ENCODE measurements at regions not wholly inside any gene's neighbourhood (a gene's known extent, or its start where the extent isn't known, plus 50 kb on each side); places are given as distances from the start of the nearest gene placed in this dataset.
"Not testable (repeated sequence)": the region's sequence is repeated elsewhere in the genome, so short reads cannot be mapped to it uniquely, and the experiment has no call there.

GRCh38 chr10:76815505-76815904 lies 822.1 kb downstream of the KCNMA1 start:
- not testable (repeated sequence) for DNase-seq (ENCODE audit: low spot score)

DNA sequence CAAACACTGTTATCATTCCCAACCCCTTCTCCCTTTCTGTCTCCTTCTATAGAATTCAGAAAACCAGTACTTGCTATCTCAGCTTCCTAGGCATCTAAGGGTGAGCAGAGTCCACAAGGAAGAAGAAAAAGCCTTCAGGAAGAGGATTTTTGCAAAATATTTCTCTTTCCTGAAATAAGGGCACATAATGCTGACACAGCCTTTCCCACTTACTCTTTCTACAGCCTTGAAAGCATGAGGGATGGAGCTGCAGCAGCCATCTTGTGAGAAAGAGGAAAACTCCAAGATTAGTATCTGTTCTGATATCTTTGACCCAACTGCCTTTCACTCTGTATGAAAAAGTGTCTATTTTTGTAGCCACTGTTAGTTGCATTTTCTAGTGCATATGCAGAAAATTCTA lies 826.2 kb downstream of the KCNMA1 start:
- DNase-seq (ENCODE audit: low spot score), result no peak

DNA sequence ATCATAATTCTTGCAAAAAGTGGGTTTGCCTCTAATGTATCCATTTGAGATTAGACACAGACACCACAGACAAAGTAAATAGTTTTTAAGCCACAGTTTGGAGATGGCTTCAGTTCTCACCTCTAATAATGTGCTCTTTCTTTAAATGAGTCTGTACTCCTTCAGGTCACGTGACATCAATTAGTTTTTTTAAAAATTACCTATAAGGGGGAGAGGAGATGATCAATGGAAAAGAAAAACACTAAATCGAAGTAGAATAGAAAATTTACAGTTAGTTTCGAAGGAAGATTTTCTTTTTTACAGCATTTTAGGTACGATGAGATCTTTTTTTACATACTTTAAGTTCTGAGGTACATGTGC lies 849.2 kb downstream of the KCNMA1 start:
- DNase-seq (ENCODE audit: low spot score), result no peak

GRCh38 chr10:76787746-76788451 lies 849.7 kb downstream of the KCNMA1 start:
- no peak for DNase-seq (ENCODE audit: low spot score)

DNA sequence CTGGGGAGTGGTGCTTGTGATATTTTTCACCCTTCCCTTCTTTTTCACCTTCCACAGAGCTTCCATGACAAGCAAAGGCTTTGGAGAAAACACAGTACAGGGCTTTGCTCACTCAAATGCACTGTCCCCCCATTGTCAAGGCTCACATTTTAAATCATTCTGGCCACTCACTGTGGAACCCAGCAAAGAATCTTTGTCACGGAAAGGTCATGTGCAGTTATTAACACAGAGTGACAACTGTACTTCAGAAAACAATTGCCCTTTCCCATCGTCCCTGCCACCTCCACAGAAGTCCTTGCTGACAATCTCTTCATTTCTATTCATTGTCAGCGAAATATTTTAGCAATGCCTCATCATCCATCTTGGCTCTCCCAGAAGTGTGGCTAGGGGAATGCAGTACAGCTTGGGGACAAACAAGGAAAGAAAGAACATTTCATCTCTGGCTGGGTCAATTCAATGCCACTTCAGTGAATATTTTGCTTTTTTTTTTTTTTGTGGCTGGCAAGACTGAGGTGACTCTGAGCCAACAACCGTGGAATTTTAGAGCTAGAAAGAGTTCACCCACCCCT lies 851.0 kb downstream of the KCNMA1 start:
- no peak for DNase-seq (ENCODE audit: low spot score)

GRCh38 chr10:76784076-76784475 lies 853.5 kb downstream of the KCNMA1 start:
- DNase-seq (ENCODE audit: low spot score), result no peak

DNA sequence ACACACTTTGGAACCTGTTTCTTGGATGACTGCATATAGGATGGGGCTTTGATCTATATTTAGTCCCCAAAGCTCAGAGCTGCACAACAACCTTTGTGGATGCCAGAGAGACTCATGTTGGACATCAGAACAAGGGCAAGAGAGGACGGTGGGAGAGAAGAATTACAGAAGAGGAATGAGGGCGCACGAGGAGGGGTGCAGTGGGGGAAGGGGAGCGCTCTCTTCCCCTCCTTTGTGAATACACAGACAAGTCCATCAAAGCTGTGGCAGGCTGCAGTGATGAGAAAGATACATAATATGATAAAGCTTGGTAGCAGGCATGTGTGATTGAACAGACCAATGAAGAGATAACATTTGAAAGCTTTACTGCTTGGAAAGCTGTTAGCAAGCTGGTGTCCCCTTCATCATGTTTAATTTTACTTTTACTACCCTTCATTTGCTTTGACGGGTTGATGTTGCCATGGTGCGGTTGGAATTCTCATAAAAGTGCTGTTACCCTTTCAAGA lies 857.8 kb downstream of the KCNMA1 start:
- no peak for DNase-seq (ENCODE audit: low spot score)

DNA sequence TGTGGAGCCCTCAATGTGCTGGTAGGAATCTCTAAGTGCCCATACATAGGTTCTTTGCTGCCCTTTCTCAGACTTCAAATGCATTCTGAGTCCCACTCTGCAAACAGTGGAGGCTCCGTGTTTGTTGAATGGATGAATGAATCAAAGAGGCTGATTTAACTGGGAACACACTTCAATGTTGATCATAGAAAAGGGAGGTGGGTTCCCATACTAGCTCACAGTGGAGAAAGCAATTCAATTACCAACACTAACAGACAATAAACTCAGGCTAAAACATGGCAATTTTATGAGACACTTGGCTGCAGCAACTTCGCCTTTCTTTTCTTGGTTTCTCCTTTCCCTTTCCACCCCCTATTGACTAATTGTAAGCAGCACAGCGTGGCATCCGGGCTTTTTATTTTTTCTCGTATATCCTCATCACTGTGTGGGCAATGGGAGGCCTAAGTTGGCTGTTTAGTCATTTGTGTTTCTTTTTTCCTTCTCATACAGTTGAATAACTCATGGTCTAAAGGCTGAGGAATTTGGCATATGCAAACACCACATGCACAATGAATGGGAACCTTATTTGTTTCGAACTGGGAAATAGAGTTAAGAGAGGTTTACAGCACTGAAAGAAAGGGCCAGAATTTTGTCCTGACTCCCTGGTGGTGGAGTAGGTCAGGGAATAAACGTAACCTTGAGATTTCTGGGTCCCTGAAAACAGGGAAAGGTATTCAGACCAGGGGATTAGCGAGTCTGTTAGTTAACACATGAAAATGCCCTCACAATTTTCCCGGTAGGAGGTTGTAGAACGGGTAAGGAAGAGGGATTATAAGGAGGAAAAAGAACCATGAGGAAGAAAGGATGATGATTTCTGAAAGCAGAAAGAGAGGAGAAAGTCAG lies 858.5 kb downstream of the KCNMA1 start:
- DNase-seq (ENCODE audit: low spot score), result no peak

- no peak for DNase-seq (ENCODE audit: low spot score)
These were observed 862.5 kb downstream of the KCNMA1 start for GRCh38 chr10:76774987-76775603.

GRCh38 chr10:76769582-76769981 lies 868.0 kb downstream of the KCNMA1 start:
- no peak for DNase-seq (ENCODE audit: low spot score)

- DNase-seq (ENCODE audit: low spot score), result no peak
These were observed 868.4 kb downstream of the KCNMA1 start for GRCh38 chr10:76769161-76769560.

- DNase-seq (ENCODE audit: low spot score), result no peak
These were observed 870.9 kb downstream of the KCNMA1 start for GRCh38 chr10:76766682-76767081.

- not testable (repeated sequence) for DNase-seq (ENCODE audit: low spot score)
These were observed 872.7 kb downstream of the KCNMA1 start for GRCh38 chr10:76764921-76765320.

DNA sequence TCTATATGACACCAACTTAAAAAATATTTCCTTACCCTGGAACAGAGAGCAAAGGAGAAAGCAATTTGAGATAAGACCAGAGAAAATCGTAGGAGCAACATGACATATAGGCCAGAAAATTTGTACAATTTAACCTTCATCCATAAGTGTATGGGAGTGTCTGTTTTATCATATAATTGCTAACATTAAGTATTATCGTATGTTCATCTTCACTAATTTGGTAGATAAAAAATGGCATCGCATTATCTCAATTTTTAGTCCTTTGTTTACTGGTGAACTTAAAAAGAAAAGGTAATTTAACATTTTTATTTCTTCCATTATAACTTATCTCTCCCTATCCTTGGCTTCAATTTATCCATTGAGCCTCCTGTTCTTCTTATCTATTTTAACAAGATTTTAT lies 873.4 kb downstream of the KCNMA1 start:
- no peak for DNase-seq (ENCODE audit: low spot score)

GRCh38 chr10:76763376-76763775 lies 874.2 kb downstream of the KCNMA1 start:
- no peak for DNase-seq (ENCODE audit: low spot score)

DNA sequence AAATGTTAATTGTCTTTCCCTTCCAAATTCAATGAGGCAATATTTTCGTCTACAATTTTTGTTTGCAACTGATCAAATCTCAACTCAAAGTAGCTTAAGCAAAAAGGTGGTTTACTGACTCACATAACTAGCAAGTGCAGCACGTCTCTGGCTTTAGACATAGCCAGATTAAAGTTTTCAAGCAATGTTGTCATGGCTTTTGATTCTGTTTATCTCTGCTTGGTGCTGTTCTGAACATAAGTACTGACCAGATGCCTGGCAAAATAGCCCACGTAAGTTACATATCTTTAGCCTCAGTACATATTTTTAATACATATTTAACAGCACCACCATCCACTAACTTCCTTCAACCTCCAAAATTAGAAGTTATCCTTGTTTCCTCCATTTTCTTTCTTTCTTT lies 877.9 kb downstream of the KCNMA1 start:
- no peak for DNase-seq (ENCODE audit: low spot score)

DNA sequence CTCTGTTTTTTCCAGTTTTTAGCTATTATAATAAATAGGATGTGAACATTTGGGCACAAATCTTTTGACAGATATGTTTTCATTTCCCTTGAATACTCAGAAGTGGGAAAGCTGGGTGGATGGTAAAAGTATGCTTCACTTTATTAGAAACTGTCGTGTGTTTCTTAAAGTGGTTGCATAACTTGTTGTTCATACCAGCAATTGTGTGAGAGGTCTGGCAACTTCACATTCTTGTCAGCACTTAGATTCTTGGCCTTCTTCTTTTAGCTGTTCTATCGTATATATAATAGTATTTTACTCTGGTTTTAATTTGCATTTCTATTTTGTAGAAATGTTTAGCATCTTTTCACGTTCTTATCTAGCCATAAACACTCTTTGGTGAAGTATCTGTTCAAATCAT lies 894.4 kb downstream of the KCNMA1 start:
- DNase-seq (ENCODE audit: low spot score), result no peak

GRCh38 chr10:76740514-76740913 lies 897.1 kb downstream of the KCNMA1 start:
- DNase-seq (ENCODE audit: low spot score), result no peak

DNA sequence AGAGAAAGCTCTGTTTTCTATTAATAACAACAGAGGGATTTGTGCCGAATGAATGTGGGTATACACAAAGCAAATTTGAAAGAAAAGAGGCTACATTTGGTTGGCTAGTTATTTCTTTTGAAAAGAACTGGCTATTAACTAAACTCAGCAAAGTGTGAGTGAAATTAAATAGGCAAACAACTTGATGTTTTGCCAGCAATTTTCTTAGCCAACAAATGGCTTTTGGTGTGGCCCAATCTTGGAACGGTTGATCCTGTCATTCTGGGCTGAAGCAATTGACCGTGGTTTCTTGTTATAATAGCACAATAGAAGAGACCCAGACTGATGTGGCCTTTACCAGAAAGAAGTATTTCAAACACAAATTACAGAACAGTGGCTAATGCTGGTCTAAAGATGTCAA lies 898.6 kb downstream of the KCNMA1 start:
- DNase-seq (ENCODE audit: low spot score), result no peak

DNA sequence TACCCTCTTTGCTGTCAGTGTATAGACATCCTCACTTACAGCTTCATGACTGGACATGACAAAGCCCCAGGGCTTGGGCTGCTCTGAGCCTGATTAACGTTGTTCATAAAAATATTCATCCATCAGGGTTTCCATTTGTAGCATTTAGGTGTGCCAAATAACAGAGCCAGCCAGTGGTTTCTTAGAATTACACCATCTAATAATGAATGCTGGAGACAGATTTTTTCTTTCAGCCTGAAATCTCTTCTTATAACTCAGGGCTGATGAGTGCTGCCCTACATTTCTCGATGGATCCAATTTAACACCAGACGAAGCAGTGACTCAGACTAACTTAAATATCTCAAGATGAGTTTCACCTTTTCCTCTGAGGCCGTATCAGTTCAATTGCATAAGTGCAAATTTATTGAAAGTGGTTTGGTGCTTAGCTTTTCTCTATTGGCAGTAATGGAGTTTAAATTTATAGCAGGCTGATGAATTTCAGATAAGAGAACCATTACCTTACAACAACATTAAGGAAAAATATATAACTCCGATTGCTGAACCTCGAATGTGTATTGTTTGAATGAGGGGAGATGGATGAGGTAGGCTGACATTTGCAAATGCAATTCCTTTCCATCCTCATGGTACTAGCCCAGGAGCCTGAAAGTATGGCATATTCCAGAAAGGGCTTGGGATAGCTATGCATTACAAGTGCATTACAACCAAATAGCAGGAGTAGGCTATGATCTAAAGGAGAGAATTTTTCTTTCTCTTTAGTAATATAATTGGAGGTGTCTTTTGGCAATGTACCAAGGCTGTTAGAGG lies 900.6 kb downstream of the KCNMA1 start:
- no peak for DNase-seq (ENCODE audit: low spot score)

- DNase-seq (ENCODE audit: low spot score), result peak; percentile 1
These were observed 901.2 kb downstream of the KCNMA1 start for GRCh38 chr10:76736392-76736791.

DNA sequence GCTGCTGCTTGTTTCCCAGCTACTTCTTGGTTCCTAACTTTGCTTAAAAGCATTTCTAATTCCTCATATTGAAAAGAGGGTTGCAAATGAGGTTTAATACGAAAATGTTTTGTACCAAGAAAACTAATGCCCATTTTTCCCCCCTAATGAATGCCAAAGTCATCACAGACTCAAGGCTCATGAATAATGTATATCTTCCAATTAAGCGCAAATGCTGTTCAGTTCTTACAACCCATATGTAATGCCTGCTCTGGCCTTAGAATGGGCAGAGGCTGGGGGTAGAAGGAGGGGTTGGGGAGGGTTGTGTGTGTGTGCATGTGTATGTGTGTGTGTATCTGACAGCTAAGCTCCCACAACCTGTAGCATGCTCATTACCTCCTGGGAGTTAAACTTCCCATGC lies 901.7 kb downstream of the KCNMA1 start:
- DNase-seq (ENCODE audit: low spot score), result no peak

Data from CD4-positive, alpha-beta T cell treated with Interleukin-6 at 100 ng/mL for 8 hours (primary cell).